Astrocyte (in vitro differentiated cells and primary cell): ENCODE measurements at regions not wholly inside any gene's neighbourhood (a gene's known extent, or its start where the extent isn't known, plus 50 kb on each side); places are given as distances from the start of the nearest gene placed in this dataset.

ENCODE experiments used
- DNase-seq: peaks from one replicate; pipeline ENCODE4 v3.0.0-alpha.2; 2010; ENCODE audit warnings: low read depth
- FAIRE-seq: peaks from 2 replicates; lab custom pipeline; 2011; peaks lifted over from hg19 to GRCh38; lab: Jason Lieb, UNC
- H2AFZ ChIP-seq: 2 replicates; pipeline ENCODE4 v1.6.0; 2012; ENCODE audit warnings: low read depth, low read length, inconsistent platforms
- H3K27ac ChIP-seq: 2 replicates; pipeline ENCODE4 v1.5.1; 2011; ENCODE audit warnings: low read depth, low read length, inconsistent platforms
- H3K27me3 ChIP-seq: 2 replicates; pipeline ENCODE4 v1.6.0; 2011; ENCODE audit warnings: low read length, inconsistent platforms; ENCODE audit not compliant: insufficient read depth
- H3K36me3 ChIP-seq: 2 replicates; pipeline ENCODE4 v1.5.1; 2011; ENCODE audit warnings: low read length, inconsistent platforms; ENCODE audit not compliant: insufficient read depth
- H3K4me1 ChIP-seq: 2 replicates; pipeline ENCODE4 v1.5.1; 2011; ENCODE audit warnings: low read length, inconsistent platforms; ENCODE audit not compliant: insufficient read depth
- H3K4me2 ChIP-seq: 2 replicates; pipeline ENCODE4 v1.6.0; 2012; ENCODE audit warnings: low read length, inconsistent platforms
- H3K4me3 ChIP-seq: 2 replicates; pipeline ENCODE4 v1.5.1; 2011; ENCODE audit warnings: low read depth, mild to moderate bottlenecking, low read length, inconsistent platforms; ENCODE audit not compliant: insufficient read depth
- H3K79me2 ChIP-seq: 2 replicates; pipeline ENCODE4 v1.6.0; 2012; ENCODE audit warnings: mild to moderate bottlenecking, low read length, inconsistent platforms; ENCODE audit not compliant: insufficient read depth
- H3K9ac ChIP-seq: 2 replicates; pipeline ENCODE4 v1.6.0; 2012; ENCODE audit warnings: mild to moderate bottlenecking, low read length, inconsistent platforms
- H3K9me3 ChIP-seq: 2 replicates; pipeline ENCODE4 v1.5.1; 2012; ENCODE audit warnings: low read depth, mild to moderate bottlenecking, low read length, inconsistent platforms; ENCODE audit not compliant: insufficient read depth
- H4K20me1 ChIP-seq: 2 replicates; pipeline ENCODE4 v1.6.0; 2012; ENCODE audit warnings: low read length, inconsistent platforms; ENCODE audit not compliant: insufficient read depth
- H3K27ac Mint-ChIP-seq: one replicate; pipeline ENCODE4 v1.8.0; 2021; ENCODE audit warnings: mild to moderate bottlenecking, mixed read lengths; ENCODE audit not compliant: unreplicated experiment
- H3K27me3 Mint-ChIP-seq: one replicate; pipeline ENCODE4 v1.8.0; 2021; ENCODE audit warnings: low read depth, mixed read lengths; ENCODE audit not compliant: unreplicated experiment
- H3K36me3 Mint-ChIP-seq: one replicate; pipeline ENCODE4 v1.8.0; 2021; ENCODE audit warnings: low read depth, mixed read lengths; ENCODE audit not compliant: unreplicated experiment
- H3K4me1 Mint-ChIP-seq: one replicate; pipeline ENCODE4 v1.8.0; 2021; ENCODE audit warnings: low read depth, mixed read lengths; ENCODE audit not compliant: unreplicated experiment
- H3K4me3 Mint-ChIP-seq: one replicate; pipeline ENCODE4 v1.8.0; 2021; ENCODE audit warnings: mild to moderate bottlenecking, moderate library complexity, mixed read lengths; ENCODE audit not compliant: unreplicated experiment
- H3K9me3 Mint-ChIP-seq: one replicate; pipeline ENCODE4 v1.8.0; 2021; ENCODE audit warnings: mild to moderate bottlenecking, mixed read lengths; ENCODE audit not compliant: unreplicated experiment
- CTCF ChIP-seq: IDR thresholded peaks from 2 replicates; pipeline ENCODE4 v1.5.1; 2011; ENCODE audit warnings: low read depth, mild to moderate bottlenecking, inconsistent platforms, low read length, moderate library complexity; ENCODE audit not compliant: insufficient read depth
- EZH2 ChIP-seq: IDR thresholded peaks from 2 replicates; pipeline ENCODE4 v1.6.1; 2012; ENCODE audit warnings: mild to moderate bottlenecking, low read length, inconsistent platforms; ENCODE audit not compliant: insufficient read depth

- H3K4me2 ChIP-seq, result peak overlapping the region; percentile 63
- DNase-seq, result no peak
- no peaks in the 10 kb centered on the region for H3K9me3 Mint-ChIP-seq
Observed at GRCh38 chr17:77316651-77317050, 175.9 kb downstream of the SEC14L1 start.

GRCh38 chr17:77317091-77317750 lies 176.5 kb downstream of the SEC14L1 start:
- Mint-ChIP-seq H3K27ac (no peak overlapping the region), H3K9me3 (no peaks in the 10 kb centered on the region), H3K36me3 (no peaks in the 10 kb centered on the region), H3K4me1 (peaks cover 52% of the 10 kb centered on the region), H3K4me3 (no peak overlapping the region), H3K27me3 (no peaks in the 10 kb centered on the region)
- Histone ChIP-seq H4K20me1 (no peaks in the 10 kb centered on the region), H3K4me3 (no peak overlapping the region), H3K4me2 (no peak overlapping the region), H3K9ac (no peak overlapping the region), H3K9me3 (no peaks in the 10 kb centered on the region), H3K4me1 (peaks cover 66% of the 10 kb centered on the region), H3K79me2 (peaks cover 17% of the 10 kb centered on the region), H3K27me3 (no peaks in the 10 kb centered on the region), H3K36me3 (no peaks in the 10 kb centered on the region), H2AFZ (no peak overlapping the region), H3K27ac (peak overlapping the region; percentile 80)
- no peak for DNase-seq
- TF ChIP-seq CTCF (no peak), EZH2 (no peak)
- no peak for FAIRE-seq

More at GRCh38 chr17:77316651-77317050, 175.9 kb downstream of the SEC14L1 start:
- peak overlapping the region; percentile 78 for H3K27ac Mint-ChIP-seq
- Histone ChIP-seq H3K9ac (peak overlapping the region; percentile 58), H4K20me1 (no peaks in the 10 kb centered on the region), H3K27me3 (no peaks in the 10 kb centered on the region), H3K4me1 (peaks cover 60% of the 10 kb centered on the region), H3K79me2 (peaks cover 11% of the 10 kb centered on the region), H3K36me3 (no peaks in the 10 kb centered on the region), H3K27ac (peak overlapping the region; percentile 80), H3K4me3 (no peak overlapping the region), H2AFZ (no peak overlapping the region), H3K9me3 (no peaks in the 10 kb centered on the region)
- no peak for FAIRE-seq
- TF ChIP-seq CTCF (no peak), EZH2 (no peak)
- H3K27me3 Mint-ChIP-seq, result peaks cover 2% of the 10 kb centered on the region
- H3K4me3 Mint-ChIP-seq, result no peak overlapping the region
- peaks cover 49% of the 10 kb centered on the region for H3K4me1 Mint-ChIP-seq
- no peaks in the 10 kb centered on the region for H3K36me3 Mint-ChIP-seq

GRCh38 chr17:77318021-77318420 lies 177.3 kb downstream of the SEC14L1 start:
- Mint-ChIP-seq H3K9me3 (no peaks in the 10 kb centered on the region), H3K36me3 (no peaks in the 10 kb centered on the region), H3K27me3 (no peaks in the 10 kb centered on the region), H3K4me3 (no peak overlapping the region), H3K4me1 (peaks cover 59% of the 10 kb centered on the region), H3K27ac (no peak overlapping the region)
- Histone ChIP-seq H2AFZ (no peak overlapping the region), H3K79me2 (peaks cover 23% of the 10 kb centered on the region), H3K36me3 (no peaks in the 10 kb centered on the region), H3K4me2 (no peak overlapping the region), H4K20me1 (no peaks in the 10 kb centered on the region), H3K9ac (no peak overlapping the region), H3K27me3 (no peaks in the 10 kb centered on the region), H3K9me3 (no peaks in the 10 kb centered on the region), H3K4me1 (peaks cover 70% of the 10 kb centered on the region), H3K4me3 (no peak overlapping the region), H3K27ac (no peak overlapping the region)
- FAIRE-seq (no peak), DNase-seq (no peak)
- no peak for TF ChIP-seq CTCF
